ENCODE measurements at regions not wholly inside any gene's neighbourhood (a gene's known extent, or its start where the extent isn't known, plus 50 kb on each side); places are given as distances from the start of the nearest gene placed in this dataset.

DNA sequence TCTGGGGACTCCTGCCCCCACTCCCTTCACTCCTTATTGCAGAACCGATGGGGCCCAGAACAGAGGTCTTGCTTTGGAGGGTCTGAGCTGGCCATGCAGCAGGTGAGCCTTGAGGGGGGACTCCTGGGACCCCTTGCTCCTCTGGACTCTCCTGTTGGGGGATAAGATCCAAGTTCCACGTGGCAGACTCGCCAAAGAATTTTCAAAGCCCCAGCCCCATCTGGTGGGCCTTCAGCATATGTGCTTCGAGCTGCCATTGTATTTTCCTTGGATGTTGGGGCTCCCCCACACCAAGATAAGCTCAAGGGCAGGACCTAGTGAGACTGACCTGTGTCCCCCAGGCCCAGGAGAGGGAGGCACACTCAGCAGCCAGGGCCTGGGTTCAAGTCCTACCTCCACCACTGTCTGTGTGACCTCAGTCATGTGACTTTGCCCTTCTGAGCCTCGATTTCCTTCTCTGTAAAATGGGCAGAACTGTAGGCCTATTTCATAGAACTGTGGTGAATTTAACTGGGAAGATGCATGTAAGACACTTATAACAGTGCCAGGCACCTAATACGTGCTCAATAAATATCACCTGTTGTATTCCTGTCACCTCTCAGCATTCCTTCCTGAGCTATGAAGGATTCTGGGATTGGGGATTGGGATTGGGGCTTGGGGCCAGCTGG is 115.5 kb downstream of the VEGFA start:
- TF ChIP-seq TAF1 (IDR thresholded peaks at IDR 0.05; ENCODE audit: borderline replicate concordance, insufficient read depth, low read length) (no peak), POLR2AphosphoS5 (IDR thresholded peaks at IDR 0.05; ENCODE audit: low read depth, low read length) (no peak), REST (IDR thresholded peaks at IDR 0.05; ENCODE audit: insufficient read depth in 1 of 2, low read depth in 2 of 2, low read length in 2 of 2) (no peak), SIN3A (IDR thresholded peaks at IDR 0.05; ENCODE audit: borderline replicate concordance, insufficient read depth, low read length) (no peak), FOXP2 (optimal IDR thresholded peaks at IDR 0.05; ENCODE audit: borderline replicate concordance, extremely low read depth, extremely low read length, insufficient read depth) (no peak)

Data from PFSK-1 (cell line).